GM12874 (cell line): ENCODE measurements at regions not wholly inside any gene's neighbourhood (a gene's known extent, or its start where the extent isn't known, plus 50 kb on each side); places are given as distances from the start of the nearest gene placed in this dataset.

ENCODE experiments used
- CTCF ChIP-seq: IDR thresholded peaks from 2 replicates; pipeline ENCODE4 v1.5.1; 2011; ENCODE audit warnings: low read depth, mild to moderate bottlenecking, control low read depth, low read length, moderate library complexity; ENCODE audit not compliant: insufficient read depth

- no peak for TF ChIP-seq CTCF
Observed at GRCh38 chr3:164132878-164133277, 945.4 kb downstream of the SI start.

- TF ChIP-seq CTCF, result no peak
Observed at GRCh38 chr3:164113371-164114332, 964.6 kb downstream of the SI start.

GRCh38 chr3:164096352-164096751 lies 981.9 kb downstream of the SI start:
- no peak for TF ChIP-seq CTCF

- no peak for TF ChIP-seq CTCF
Observed at GRCh38 chr3:164095949-164096348, 982.3 kb downstream of the SI start.

GRCh38 chr3:164095279-164095678 lies 983.0 kb downstream of the SI start:
- no peak for TF ChIP-seq CTCF

- TF ChIP-seq CTCF, result no peak
Observed at GRCh38 chr3:164094546-164094945, 983.8 kb downstream of the SI start.

- TF ChIP-seq CTCF, result no peak
Observed at GRCh38 chr3:164080208-164080607, 998.1 kb downstream of the SI start.
